ENCODE measurements at regions not wholly inside any gene's neighbourhood (a gene's known extent, or its start where the extent isn't known, plus 50 kb on each side); places are given as distances from the start of the nearest gene placed in this dataset.

- no peak for DNase-seq (ENCODE audit: low read depth)
- no peak for TF ChIP-seq CTCF (IDR thresholded peaks at IDR 0.05; ENCODE audit: low read depth, low read length, missing control alignments)
Observed at GRCh38 chr21:41671859-41672542, 94.9 kb downstream of the RIPK4 start.

GRCh38 chr21:41671212-41671762, 95.6 kb downstream of the RIPK4 start:
- TF ChIP-seq CTCF (IDR thresholded peaks at IDR 0.05; ENCODE audit: low read depth, low read length, missing control alignments) = no peak
- DNase-seq (ENCODE audit: low read depth) = no peak

More at GRCh38 chr21:41671859-41672542, 94.9 kb downstream of the RIPK4 start:
- H3K4me3 ChIP-seq (ENCODE audit: low read depth, low read length) = no peak overlapping the region

GRCh38 chr21:41670056-41670805, 96.6 kb downstream of the RIPK4 start:
- no peak for TF ChIP-seq CTCF (IDR thresholded peaks at IDR 0.05; ENCODE audit: low read depth, low read length, missing control alignments)
- no peak overlapping the region for H3K4me3 ChIP-seq (ENCODE audit: low read depth, low read length)
- no peak for DNase-seq (ENCODE audit: low read depth)

More at GRCh38 chr21:41671212-41671762, 95.6 kb downstream of the RIPK4 start:
- H3K4me3 ChIP-seq (ENCODE audit: low read depth, low read length) = no peak overlapping the region

- H3K4me3 ChIP-seq (ENCODE audit: low read depth, low read length) = no peak overlapping the region
- no peak for TF ChIP-seq CTCF (IDR thresholded peaks at IDR 0.05; ENCODE audit: low read depth, low read length, missing control alignments)
- no peak for DNase-seq (ENCODE audit: low read depth)
Observed at GRCh38 chr21:41669533-41669830, 97.4 kb downstream of the RIPK4 start.

GRCh38 chr21:41668686-41669532, 97.9 kb downstream of the RIPK4 start:
- no peak for TF ChIP-seq CTCF (IDR thresholded peaks at IDR 0.05; ENCODE audit: low read depth, low read length, missing control alignments)
- DNase-seq (ENCODE audit: low read depth) = no peak
- H3K4me3 ChIP-seq (ENCODE audit: low read depth, low read length) = no peak overlapping the region

- no peak for TF ChIP-seq CTCF (IDR thresholded peaks at IDR 0.05; ENCODE audit: low read depth, low read length, missing control alignments)
- no peak overlapping the region for H3K4me3 ChIP-seq (ENCODE audit: low read depth, low read length)
- DNase-seq (ENCODE audit: low read depth) = no peak
Observed at GRCh38 chr21:41668051-41668541, 98.8 kb downstream of the RIPK4 start.
